BLaER1 (cell line): ENCODE measurements at regions not wholly inside any gene's neighbourhood (a gene's known extent, or its start where the extent isn't known, plus 50 kb on each side); places are given as distances from the start of the nearest gene placed in this dataset.

ENCODE experiments used
- H3K27ac ChIP-seq: shearing (Covaris generic); formaldehyde crosslinking; 2 replicates; pipeline ENCODE4 v1.8.1; 2022
- H3K27me3 ChIP-seq: shearing (Covaris generic); formaldehyde crosslinking; 2 replicates; pipeline ENCODE4 v1.8.1; 2022
- H3K36me3 ChIP-seq: shearing (Covaris generic); formaldehyde crosslinking; 2 replicates; pipeline ENCODE4 v1.8.1; 2022
- H3K4me1 ChIP-seq: shearing (Covaris generic); formaldehyde crosslinking; 2 replicates; pipeline ENCODE4 v1.8.1; 2022
- H3K4me2 ChIP-seq: shearing (Covaris generic); formaldehyde crosslinking; 2 replicates; pipeline ENCODE4 v1.8.1; 2022
- H3K4me3 ChIP-seq: shearing (Covaris generic); formaldehyde crosslinking; 2 replicates; pipeline ENCODE4 v1.8.1; 2022
- H3K9ac ChIP-seq: shearing (Covaris generic); formaldehyde crosslinking; 2 replicates; pipeline ENCODE4 v1.8.1; 2022
- H3K9me3 ChIP-seq: shearing (Covaris generic); formaldehyde crosslinking; 2 replicates; pipeline ENCODE4 v1.8.1; 2022
- H4K20me1 ChIP-seq: shearing (Covaris generic); formaldehyde crosslinking; 2 replicates; pipeline ENCODE4 v1.8.1; 2022
- Cebpa-rat ChIP-seq: shearing (Covaris generic); IDR thresholded peaks from 2 replicates; pipeline ENCODE4 v1.8.1; 2022

DNA sequence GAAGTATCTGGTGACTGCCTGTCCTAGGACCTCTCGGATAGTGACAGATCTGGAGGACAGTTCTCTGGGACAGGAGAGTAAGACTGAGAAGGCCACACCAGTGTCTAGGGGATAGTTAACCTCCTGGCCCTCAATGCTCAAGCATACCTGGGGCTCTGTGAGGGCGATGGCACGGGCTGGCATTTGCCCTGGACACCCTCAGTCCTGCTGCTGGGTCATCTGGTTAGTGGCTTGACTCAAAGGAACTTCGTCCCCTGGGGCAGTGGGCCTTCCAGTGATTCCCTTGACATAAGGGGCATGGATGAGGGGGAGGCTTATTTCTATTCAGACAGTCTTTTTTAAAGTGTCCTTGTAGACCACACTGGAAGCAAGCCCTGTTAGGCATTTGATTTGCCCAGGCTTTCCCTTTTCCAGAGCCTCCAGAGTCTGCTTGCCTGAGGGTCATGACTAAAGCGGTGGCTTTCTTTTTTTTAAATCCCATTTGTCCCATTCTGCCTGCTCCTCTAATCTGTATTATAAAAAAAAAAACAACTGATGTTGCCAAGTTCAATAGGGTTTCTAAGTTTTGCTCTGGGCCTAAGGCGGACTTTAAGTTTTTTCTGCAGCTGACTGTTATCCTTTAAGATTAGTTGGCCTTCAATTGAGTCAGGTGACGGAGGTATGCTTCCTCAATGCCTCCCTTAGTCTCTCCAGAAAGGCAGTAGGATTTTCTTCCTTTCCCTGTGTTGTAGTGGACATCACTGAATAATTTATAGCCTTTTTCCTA, 2083.5 kb upstream of the C9orf72 start:
- no peak for TF ChIP-seq Cebpa-rat
- H3K36me3 ChIP-seq, result no peaks in the 10 kb centered on the region
- no peaks in the 10 kb centered on the region for H3K27me3 ChIP-seq
- H4K20me1 ChIP-seq, result no peaks in the 10 kb centered on the region
- H3K9ac ChIP-seq, result no peak overlapping the region
- no peak overlapping the region for H3K4me3 ChIP-seq
- no peak overlapping the region for H3K27ac ChIP-seq
- H3K4me1 ChIP-seq, result no peaks in the 10 kb centered on the region
- H3K9me3 ChIP-seq, result no peaks in the 10 kb centered on the region
- H3K4me2 ChIP-seq, result no peak overlapping the region

DNA sequence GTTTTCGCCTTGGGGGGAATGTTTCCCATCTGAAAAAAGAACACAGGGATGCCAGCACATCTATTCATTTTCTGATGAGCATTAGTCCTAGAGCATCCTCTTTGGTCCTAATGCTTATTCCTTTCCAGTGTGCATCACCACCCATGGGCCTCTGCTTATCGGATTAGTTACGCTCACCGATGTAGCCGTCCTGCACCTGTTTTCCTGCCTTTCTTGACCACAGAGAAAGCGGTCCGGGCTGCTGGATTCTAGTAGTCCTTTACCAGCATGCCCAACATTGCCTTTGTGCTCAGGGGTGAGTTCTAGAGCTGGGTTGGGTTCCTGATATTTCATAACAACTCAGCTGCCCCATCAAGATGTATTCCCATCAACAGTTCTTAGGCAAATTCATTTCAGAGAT, 2084.5 kb upstream of the C9orf72 start:
- no peak for TF ChIP-seq Cebpa-rat
- H3K9me3 ChIP-seq, result no peaks in the 10 kb centered on the region
- H3K36me3 ChIP-seq, result no peaks in the 10 kb centered on the region
- no peaks in the 10 kb centered on the region for H3K4me1 ChIP-seq
- no peaks in the 10 kb centered on the region for H3K27me3 ChIP-seq
- no peak overlapping the region for H3K27ac ChIP-seq
- no peak overlapping the region for H3K4me2 ChIP-seq
- no peaks in the 10 kb centered on the region for H4K20me1 ChIP-seq
- no peak overlapping the region for H3K9ac ChIP-seq
- no peak overlapping the region for H3K4me3 ChIP-seq

DNA sequence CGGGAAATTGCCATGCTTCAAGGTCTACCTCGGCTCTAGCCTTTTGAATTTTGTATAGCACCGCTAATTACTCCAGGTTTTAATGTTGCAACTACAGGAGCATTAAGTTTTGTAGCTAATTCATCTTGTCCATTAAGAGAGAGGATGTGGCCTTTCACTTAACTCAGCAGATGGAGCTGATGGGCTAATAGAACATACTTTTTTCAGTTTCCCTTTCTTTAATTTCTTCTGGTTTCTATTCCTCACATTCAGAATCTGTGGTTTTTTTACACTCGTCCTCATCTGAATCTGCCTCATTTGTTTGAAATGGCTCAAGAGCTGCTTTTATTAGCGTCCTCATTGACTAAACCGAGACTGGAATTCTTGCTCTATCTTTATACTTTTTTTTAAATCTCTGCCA, 2085.7 kb upstream of the C9orf72 start:
- H3K36me3 ChIP-seq, result no peaks in the 10 kb centered on the region
- H4K20me1 ChIP-seq, result no peaks in the 10 kb centered on the region
- H3K4me3 ChIP-seq, result no peak overlapping the region
- TF ChIP-seq Cebpa-rat, result no peak
- no peaks in the 10 kb centered on the region for H3K4me1 ChIP-seq
- H3K9me3 ChIP-seq, result no peaks in the 10 kb centered on the region
- no peak overlapping the region for H3K4me2 ChIP-seq
- H3K27me3 ChIP-seq, result no peaks in the 10 kb centered on the region
- no peak overlapping the region for H3K27ac ChIP-seq
- no peak overlapping the region for H3K9ac ChIP-seq

DNA sequence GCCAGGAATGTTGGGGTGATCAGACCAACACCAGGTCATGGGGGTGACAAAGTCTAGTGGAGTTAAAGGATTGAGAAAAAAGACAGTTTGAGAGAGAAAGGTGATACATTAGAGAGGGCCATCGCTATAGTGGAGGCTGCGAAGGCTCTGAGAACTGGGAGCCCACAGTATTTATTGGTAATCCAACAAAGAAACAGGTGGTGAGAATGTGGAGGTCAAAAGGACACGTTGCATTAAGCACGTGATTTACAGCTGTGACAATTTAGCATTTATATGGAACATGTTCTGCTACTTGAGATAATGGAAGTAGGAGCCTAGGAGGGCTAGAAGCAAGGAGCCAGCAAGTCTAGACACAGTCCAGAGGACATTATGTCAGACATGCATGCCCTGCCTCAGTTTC, 2086.5 kb upstream of the C9orf72 start:
- no peak overlapping the region for H3K4me2 ChIP-seq
- no peak overlapping the region for H3K4me3 ChIP-seq
- H4K20me1 ChIP-seq, result no peaks in the 10 kb centered on the region
- no peaks in the 10 kb centered on the region for H3K36me3 ChIP-seq
- no peak overlapping the region for H3K9ac ChIP-seq
- H3K27ac ChIP-seq, result no peak overlapping the region
- TF ChIP-seq Cebpa-rat, result no peak
- no peaks in the 10 kb centered on the region for H3K4me1 ChIP-seq
- no peaks in the 10 kb centered on the region for H3K27me3 ChIP-seq
- no peaks in the 10 kb centered on the region for H3K9me3 ChIP-seq

DNA sequence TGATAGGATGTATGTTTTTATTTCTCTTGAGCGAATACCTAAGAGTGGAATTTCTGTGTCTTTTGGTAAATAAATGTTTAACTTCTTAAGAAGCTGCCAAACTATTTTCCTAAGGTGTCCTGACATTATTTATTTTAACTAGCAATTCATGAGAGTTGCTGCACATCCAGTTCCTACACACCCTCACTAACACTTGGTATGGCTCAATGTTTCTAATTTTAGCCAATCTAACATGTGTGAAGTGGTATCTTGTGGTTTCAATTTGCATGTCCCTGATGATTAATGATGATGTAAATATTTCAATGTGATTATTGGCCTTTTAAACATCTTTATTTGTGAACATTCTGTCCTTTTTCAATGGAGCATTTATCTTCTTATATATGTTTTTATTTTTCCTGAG, 2095.5 kb upstream of the C9orf72 start:
- no peak overlapping the region for H3K27ac ChIP-seq
- no peak for TF ChIP-seq Cebpa-rat
- H3K4me3 ChIP-seq, result no peak overlapping the region
- no peaks in the 10 kb centered on the region for H3K36me3 ChIP-seq
- H4K20me1 ChIP-seq, result no peaks in the 10 kb centered on the region
- no peak overlapping the region for H3K4me2 ChIP-seq
- H3K9ac ChIP-seq, result no peak overlapping the region
- H3K27me3 ChIP-seq, result no peaks in the 10 kb centered on the region
- H3K9me3 ChIP-seq, result no peaks in the 10 kb centered on the region
- H3K4me1 ChIP-seq, result no peaks in the 10 kb centered on the region

DNA sequence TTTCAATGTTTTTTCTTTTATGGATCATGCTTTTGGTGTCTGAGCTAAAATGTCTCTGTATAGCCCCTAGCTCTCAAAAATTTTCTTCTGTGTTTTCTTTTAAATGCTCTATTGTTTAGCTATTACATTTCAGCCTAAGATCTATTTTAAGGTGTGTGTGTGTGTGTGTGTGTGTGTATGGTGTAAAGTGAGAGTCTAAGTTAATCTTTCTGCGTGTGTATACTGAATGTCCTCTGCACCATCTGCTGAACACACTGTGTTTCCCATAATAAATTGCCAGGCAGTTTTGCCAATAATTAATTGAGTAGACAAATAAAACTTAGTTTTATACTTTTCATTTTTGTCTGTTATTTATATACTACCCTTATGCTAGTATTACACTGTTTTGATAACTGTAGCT, 2096.3 kb upstream of the C9orf72 start:
- Histone ChIP-seq H3K9me3 (no peaks in the 10 kb centered on the region), H3K27ac (no peak overlapping the region), H3K27me3 (no peaks in the 10 kb centered on the region), H4K20me1 (no peaks in the 10 kb centered on the region), H3K4me1 (no peaks in the 10 kb centered on the region), H3K4me2 (no peak overlapping the region), H3K9ac (no peak overlapping the region), H3K4me3 (no peak overlapping the region), H3K36me3 (no peaks in the 10 kb centered on the region)
- TF ChIP-seq Cebpa-rat, result no peak

DNA sequence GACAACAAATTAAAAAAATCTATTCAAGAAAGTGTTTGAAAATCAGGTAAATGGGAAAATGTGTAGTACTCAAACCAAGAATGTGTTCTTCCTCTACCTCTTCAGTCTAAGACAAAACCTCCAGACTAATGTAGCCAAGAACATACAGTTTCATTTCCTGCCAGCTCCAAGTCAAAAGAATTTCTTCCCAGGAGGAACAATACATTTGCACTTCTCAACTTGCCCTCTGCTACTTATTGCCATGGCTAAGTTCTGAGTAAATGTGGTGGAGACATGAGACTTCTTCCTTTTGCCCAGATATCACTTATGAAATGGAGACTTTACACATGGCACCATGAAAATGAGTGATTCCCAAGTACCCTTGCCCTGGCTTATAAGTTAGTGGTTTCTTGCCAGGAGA, 2112.2 kb upstream of the C9orf72 start:
- H4K20me1 ChIP-seq, result no peaks in the 10 kb centered on the region
- H3K4me3 ChIP-seq, result no peak overlapping the region
- H3K4me1 ChIP-seq, result no peaks in the 10 kb centered on the region
- no peaks in the 10 kb centered on the region for H3K9me3 ChIP-seq
- H3K36me3 ChIP-seq, result no peaks in the 10 kb centered on the region
- no peaks in the 10 kb centered on the region for H3K27me3 ChIP-seq
- no peak for TF ChIP-seq Cebpa-rat
- no peak overlapping the region for H3K4me2 ChIP-seq
- no peak overlapping the region for H3K9ac ChIP-seq
- H3K27ac ChIP-seq, result no peak overlapping the region

DNA sequence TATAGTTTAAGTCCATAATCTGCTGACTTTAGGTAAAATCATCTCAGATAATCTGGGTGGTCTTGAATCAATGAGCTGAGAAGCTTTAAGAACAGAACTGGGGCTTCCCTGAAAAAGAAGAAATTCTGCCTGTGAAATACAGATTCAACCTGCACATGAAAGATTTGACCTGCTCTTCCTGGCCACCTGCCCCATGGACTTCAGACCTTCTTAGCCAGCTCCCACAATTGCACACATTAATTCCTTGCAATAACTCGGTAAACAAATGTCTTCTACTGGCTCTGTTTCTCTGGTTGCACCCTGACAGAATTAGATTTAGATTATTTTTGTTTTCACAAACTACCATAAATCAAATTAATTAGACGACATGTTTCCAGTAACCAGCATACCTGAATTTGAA, 2117.9 kb upstream of the C9orf72 start:
- Histone ChIP-seq H4K20me1 (no peaks in the 10 kb centered on the region), H3K9me3 (no peaks in the 10 kb centered on the region), H3K4me2 (no peak overlapping the region), H3K4me1 (no peaks in the 10 kb centered on the region), H3K4me3 (no peak overlapping the region), H3K27ac (no peak overlapping the region), H3K27me3 (no peaks in the 10 kb centered on the region), H3K36me3 (no peaks in the 10 kb centered on the region), H3K9ac (no peak overlapping the region)
- TF ChIP-seq Cebpa-rat, result no peak

DNA sequence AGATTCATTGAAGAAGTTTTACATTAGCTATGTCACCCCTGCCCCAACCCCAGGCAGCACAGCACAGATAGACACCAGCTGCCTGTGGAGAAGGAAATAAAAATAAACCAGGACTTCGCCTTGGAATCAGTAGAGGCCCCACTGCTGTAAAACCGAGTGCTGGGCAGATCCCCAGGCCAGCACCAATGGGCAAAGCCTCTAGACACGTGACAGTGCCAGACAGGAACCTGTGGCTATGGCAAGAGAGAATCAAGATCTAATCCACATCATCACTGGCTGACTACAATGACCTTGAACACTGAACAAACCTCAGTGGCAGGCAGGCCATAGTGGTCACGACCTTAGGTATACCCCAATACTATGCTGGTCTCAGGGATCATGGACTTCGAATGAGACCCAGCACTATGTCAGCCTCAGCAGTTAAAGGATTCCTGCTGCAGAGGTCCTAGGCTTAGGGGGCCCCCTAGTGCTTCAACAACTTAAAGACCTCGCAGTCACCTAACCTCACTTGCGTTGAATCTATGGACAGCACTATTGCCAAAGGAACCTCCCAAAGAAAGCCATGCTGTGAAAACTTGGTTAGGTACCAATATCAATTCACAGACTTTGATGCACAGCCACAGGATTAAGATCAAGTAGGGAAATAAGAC, 2118.6 kb upstream of the C9orf72 start:
- no peak for TF ChIP-seq Cebpa-rat

DNA sequence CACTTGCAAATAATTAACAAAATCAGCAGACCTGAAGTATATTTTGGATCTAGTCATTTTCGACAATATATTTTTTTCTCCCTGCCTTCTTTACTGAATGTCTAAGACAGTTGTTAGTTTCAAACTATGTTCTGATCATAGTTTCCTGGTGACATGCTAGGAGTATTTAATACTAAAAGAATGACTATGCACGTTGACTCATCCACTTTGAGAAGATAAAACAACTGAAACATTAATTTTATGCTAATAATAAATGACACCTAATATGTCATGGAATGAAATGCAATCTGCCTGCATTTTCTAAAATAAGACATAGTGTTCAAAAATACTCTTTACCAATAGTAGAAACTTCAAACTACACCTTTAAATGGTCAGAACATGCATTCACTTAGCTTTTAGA, 2123.7 kb upstream of the C9orf72 start:
- H3K27me3 ChIP-seq, result no peaks in the 10 kb centered on the region
- no peak overlapping the region for H3K4me2 ChIP-seq
- H3K4me3 ChIP-seq, result no peak overlapping the region
- H3K9ac ChIP-seq, result no peak overlapping the region
- no peak overlapping the region for H3K27ac ChIP-seq
- no peaks in the 10 kb centered on the region for H3K4me1 ChIP-seq
- no peaks in the 10 kb centered on the region for H3K9me3 ChIP-seq
- no peaks in the 10 kb centered on the region for H4K20me1 ChIP-seq
- no peaks in the 10 kb centered on the region for H3K36me3 ChIP-seq
- TF ChIP-seq Cebpa-rat, result no peak

More for the DNA sequence above, 2118.6 kb upstream of the C9orf72 start:
- Histone ChIP-seq H3K27me3 (no peaks in the 10 kb centered on the region), H3K9me3 (no peaks in the 10 kb centered on the region), H3K9ac (no peak overlapping the region), H3K4me1 (no peaks in the 10 kb centered on the region), H3K4me3 (no peak overlapping the region), H3K27ac (no peak overlapping the region), H3K4me2 (no peak overlapping the region), H3K36me3 (no peaks in the 10 kb centered on the region), H4K20me1 (no peaks in the 10 kb centered on the region)

DNA sequence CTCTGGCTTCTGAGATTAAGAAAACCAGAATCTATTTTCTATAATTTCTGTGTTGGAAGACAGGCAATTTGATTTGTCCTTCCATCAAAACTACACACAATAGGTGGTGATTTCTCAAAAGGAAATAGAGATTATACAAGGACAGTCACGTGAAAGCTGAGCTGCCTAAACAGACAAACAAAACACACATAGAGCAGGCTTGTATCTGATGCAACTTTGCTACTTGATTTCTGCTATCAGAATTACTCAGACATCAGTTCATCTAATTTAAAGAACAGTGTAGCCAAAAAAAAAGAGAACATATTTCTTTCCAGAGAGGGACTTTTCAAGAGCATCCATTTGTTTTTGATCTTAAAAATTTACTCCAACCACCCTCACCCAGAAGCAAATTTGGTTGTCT, 2128.3 kb upstream of the C9orf72 start:
- Histone ChIP-seq H3K9ac (no peak overlapping the region), H3K4me1 (no peaks in the 10 kb centered on the region), H3K36me3 (no peaks in the 10 kb centered on the region), H3K27me3 (no peaks in the 10 kb centered on the region), H3K9me3 (no peaks in the 10 kb centered on the region), H3K4me2 (no peak overlapping the region), H4K20me1 (no peaks in the 10 kb centered on the region), H3K4me3 (no peak overlapping the region), H3K27ac (no peak overlapping the region)
- no peak for TF ChIP-seq Cebpa-rat
